NCI-H1092 (cell line): ENCODE measurements at regions not wholly inside any gene's neighbourhood (a gene's known extent, or its start where the extent isn't known, plus 50 kb on each side); places are given as distances from the start of the nearest gene placed in this dataset.

Experiments
- DNase-seq: peaks from one replicate; lab custom pipeline; 2025; lab: John Stamatoyannopoulos, UW

GRCh38 chr9:121601194-121601593 is 50.2 kb upstream of the DAB2IP start:
- DNase-seq: no peak
